SK-N-SH (cell line): ENCODE measurements at regions not wholly inside any gene's neighbourhood (a gene's known extent, or its start where the extent isn't known, plus 50 kb on each side); places are given as distances from the start of the nearest gene placed in this dataset.

Experiments used
- CTCF ChIA-PET: fragments of 300-600, 350-600 bp; formaldehyde crosslinking; extraction: SDS; loops from one replicate; lab custom pipeline; 2021; lab: Yijun Ruan, JAX
- POLR2A ChIA-PET: fragments of 350-600 bp; sonication (Branson Sonifier 250); formaldehyde crosslinking; extraction: SDS; loops from one replicate; lab custom pipeline; 2020; ENCODE audit warnings: antibody characterized with exemption, inconsistent platforms; lab: Yijun Ruan, JAX
- DNase-seq: peaks from one replicate; pipeline ENCODE4 v3.0.0; 2012
- H2AFZ ChIP-seq: fragments of 200-600 bp; sonication (generic); 2 replicates; pipeline ENCODE4 v1.8.1; 2016; ENCODE audit warnings: antibody characterized with exemption, mild to moderate bottlenecking, low read depth
- H3F3A ChIP-seq: fragments of 200-600 bp; sonication (generic); replicated peaks from 2 replicates; pipeline ENCODE3; 2016; ENCODE audit warnings: antibody characterized with exemption, mild to moderate bottlenecking; ENCODE audit not compliant: insufficient read depth
- H3K27ac ChIP-seq, 2 experiments: fragments of 200-500 bp in 1 of 2; fragments of 200-600 bp in 1 of 2; sonication (Bioruptor generic) in 1 of 2; sonication (generic), shearing (Covaris generic) in 1 of 2; 2 replicates each; pipeline versions ENCODE4 v1.5.1 to v1.6.1; 2014 to 2016; ENCODE audit warnings: low read depth in 2 of 2, inconsistent platforms in 1 of 2, low read length in 1 of 2, mild to moderate bottlenecking in 1 of 2, mixed read lengths in 1 of 2
- H3K27me3 ChIP-seq: fragments of 200-600 bp; sonication (generic), shearing (Covaris generic); 2 replicates; pipeline ENCODE4 v1.6.1; 2016; ENCODE audit warnings: mixed run types; ENCODE audit not compliant: insufficient read depth
- H3K36me3 ChIP-seq, 2 experiments: fragments of 200-500 bp in 1 of 2; fragments of 200-600 bp in 1 of 2; sonication (Bioruptor generic) in 1 of 2; sonication (generic) in 1 of 2; replicated peaks in 1 of 2; 2 replicates each; pipeline versions ENCODE3 to v1.5.1; 2014 to 2016; ENCODE audit warnings: low read length in 1 of 2, mild to moderate bottlenecking in 1 of 2; ENCODE audit not compliant: insufficient read depth in 2 of 2, control insufficient read depth in 1 of 2
- H3K4me1 ChIP-seq, 2 experiments: fragments of 200-500 bp in 1 of 2; fragments of 200-600 bp in 1 of 2; sonication (Bioruptor generic) in 1 of 2; sonication (generic), shearing (Covaris generic) in 1 of 2; 2 replicates each; pipeline versions ENCODE4 v1.5.1 to v1.6.1; 2014 to 2016; ENCODE audit warnings: low read depth in 1 of 2, low read length in 1 of 2, mixed run types in 1 of 2; ENCODE audit not compliant: insufficient read depth in 2 of 2, control insufficient read depth in 1 of 2
- H3K4me2 ChIP-seq: fragments of 200-600 bp; sonication (generic), shearing (Covaris generic); 2 replicates; pipeline ENCODE4 v1.6.1; 2017; ENCODE audit warnings: mixed run types
- H3K4me3 ChIP-seq, 2 experiments: fragments of 200-500 bp in 1 of 2; fragments of 200-600 bp in 1 of 2; sonication (Bioruptor generic) in 1 of 2; sonication (generic), shearing (Covaris generic) in 1 of 2; 2 replicates each; pipeline versions ENCODE4 v1.5.1 to v1.8.1; 2014 to 2016; ENCODE audit warnings: low read depth in 2 of 2, inconsistent platforms in 1 of 2, low read length in 1 of 2, mild to moderate bottlenecking in 1 of 2, mixed read lengths in 1 of 2, moderate library complexity in 1 of 2
- H3K79me2 ChIP-seq: fragments of 200-600 bp; sonication (generic); 2 replicates; pipeline ENCODE4 v1.8.1; 2017; ENCODE audit warnings: mild to moderate bottlenecking; ENCODE audit not compliant: insufficient read depth
- H3K9ac ChIP-seq: fragments of 200-600 bp; sonication (generic); 2 replicates; pipeline ENCODE4 v1.6.1; 2017; ENCODE audit warnings: mixed run types
- H3K9me2 ChIP-seq: fragments of 200-600 bp; sonication (generic); 2 replicates; pipeline ENCODE4 v1.6.1; 2017; ENCODE audit warnings: mixed run types
- H3K9me3 ChIP-seq: fragments of 200-600 bp; sonication (generic); 2 replicates; pipeline ENCODE4 v1.6.1; 2017; ENCODE audit warnings: mixed run types, mild to moderate bottlenecking, moderate library complexity
- H4K20me1 ChIP-seq: fragments of 200-600 bp; sonication (generic); 2 replicates; pipeline ENCODE4 v1.6.1; 2017; ENCODE audit warnings: mild to moderate bottlenecking, mixed run types; ENCODE audit not compliant: insufficient read depth
- EZH2phosphoT487 ChIP-seq: fragments of 200-600 bp; sonication (generic); IDR thresholded peaks from 2 replicates; pipeline ENCODE4 v1.6.1; 2017; ENCODE audit warnings: low read depth, mixed run types, mild to moderate bottlenecking, antibody characterized with exemption, moderate library complexity, borderline replicate concordance
- RCOR1 ChIP-seq: fragments of 150-350 bp; IDR thresholded peaks from 2 replicates; pipeline ENCODE4 v1.6.1; 2017; ENCODE audit warnings: antibody characterized with exemption, low read length
- RFX5 ChIP-seq: IDR thresholded peaks from 2 replicates; pipeline ENCODE4 v1.6.1; 2012; ENCODE audit warnings: mild to moderate bottlenecking, improper control_type of control experiment, low read length
- SIN3A ChIP-seq: IDR thresholded peaks from 2 replicates; pipeline ENCODE4 v1.6.1; 2012; ENCODE audit warnings: low read depth, mild to moderate bottlenecking, low read length, moderate library complexity, borderline replicate concordance
- YY1 ChIP-seq: IDR thresholded peaks from 2 replicates; pipeline ENCODE4 v1.4.0; 2012; ENCODE audit warnings: low read depth, mild to moderate bottlenecking
- WGBS: methylation state at CpG from one replicate; pipeline ENCODE4 v1.1.6; 2017; ENCODE audit warnings: low lambda C conversion rate; 5-methylcytosine and 5-hydroxymethylcytosine counted together
- TF ChIP-seq, protein P1 (sequence below): IDR thresholded peaks from 2 replicates; pipeline ENCODE4 v1.4.0; 2012; ENCODE audit warnings: low read depth, borderline replicate concordance
- TF ChIP-seq, protein P2 (sequence below): fragments of 200-600 bp; sonication (generic); IDR thresholded peaks from 2 replicates; pipeline ENCODE4 v1.6.1; 2017; ENCODE audit warnings: antibody characterized with exemption, mild to moderate bottlenecking, moderate library complexity
- TF ChIP-seq, protein P3 (sequence below): IDR thresholded peaks from 2 replicates; pipeline ENCODE4 v1.4.0; 2012; ENCODE audit warnings: low read depth, borderline replicate concordance
- TF ChIP-seq, protein P4 (sequence below): IDR thresholded peaks from 2 replicates; pipeline ENCODE4 v1.6.1; 2012; ENCODE audit warnings: mild to moderate bottlenecking, low read depth, low read length, moderate library complexity

DNA sequence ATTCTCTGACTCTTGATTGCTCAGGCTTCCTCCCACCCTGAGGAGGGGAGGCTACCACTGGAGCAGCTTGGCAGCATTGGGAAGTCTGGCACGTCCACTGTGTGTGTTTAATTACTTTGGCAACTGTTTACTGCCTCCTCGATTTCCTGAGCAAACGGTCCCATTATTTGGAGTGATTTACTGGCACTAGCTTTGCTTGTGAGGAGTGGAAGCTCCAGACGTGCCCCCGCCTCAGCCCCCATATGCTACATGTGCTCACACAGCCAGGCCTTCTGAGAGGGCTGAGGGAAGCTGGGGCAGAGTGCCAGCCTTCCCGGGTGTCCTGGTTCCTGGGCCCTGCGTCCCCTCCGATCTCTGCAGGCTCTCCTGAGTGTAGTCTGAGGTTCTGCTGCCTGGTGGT is 306.2 kb downstream of the PTPRU start:
- no peak overlapping the region for H3K9ac ChIP-seq
- no peak for DNase-seq
- H3K27ac ChIP-seq = no peak overlapping the region
- H3K4me2 ChIP-seq = no peak overlapping the region
- no peaks in the 10 kb centered on the region for H3K36me3 ChIP-seq
- H3K4me3 ChIP-seq = no peak overlapping the region
- H3K9me3 ChIP-seq = no peaks in the 10 kb centered on the region
- ChIA-PET POLR2A (no interaction called here), CTCF (no interaction called here)
- H3K27me3 ChIP-seq = no peaks in the 10 kb centered on the region
- peaks cover 0 to 6% of the 10 kb centered on the region in 2 experiments; a peak in 1 of 4 replicates for H3K4me1 ChIP-seq
- H4K20me1 ChIP-seq = no peaks in the 10 kb centered on the region
- WGBS = 23% methylated on average over 4 of the region's 8 CpGs
- TF ChIP-seq, protein P1, sequence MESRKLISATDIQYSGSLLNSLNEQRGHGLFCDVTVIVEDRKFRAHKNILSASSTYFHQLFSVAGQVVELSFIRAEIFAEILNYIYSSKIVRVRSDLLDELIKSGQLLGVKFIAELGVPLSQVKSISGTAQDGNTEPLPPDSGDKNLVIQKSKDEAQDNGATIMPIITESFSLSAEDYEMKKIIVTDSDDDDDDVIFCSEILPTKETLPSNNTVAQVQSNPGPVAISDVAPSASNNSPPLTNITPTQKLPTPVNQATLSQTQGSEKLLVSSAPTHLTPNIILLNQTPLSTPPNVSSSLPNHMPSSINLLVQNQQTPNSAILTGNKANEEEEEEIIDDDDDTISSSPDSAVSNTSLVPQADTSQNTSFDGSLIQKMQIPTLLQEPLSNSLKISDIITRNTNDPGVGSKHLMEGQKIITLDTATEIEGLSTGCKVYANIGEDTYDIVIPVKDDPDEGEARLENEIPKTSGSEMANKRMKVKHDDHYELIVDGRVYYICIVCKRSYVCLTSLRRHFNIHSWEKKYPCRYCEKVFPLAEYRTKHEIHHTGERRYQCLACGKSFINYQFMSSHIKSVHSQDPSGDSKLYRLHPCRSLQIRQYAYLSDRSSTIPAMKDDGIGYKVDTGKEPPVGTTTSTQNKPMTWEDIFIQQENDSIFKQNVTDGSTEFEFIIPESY = no peak
- TF ChIP-seq, protein P2, sequence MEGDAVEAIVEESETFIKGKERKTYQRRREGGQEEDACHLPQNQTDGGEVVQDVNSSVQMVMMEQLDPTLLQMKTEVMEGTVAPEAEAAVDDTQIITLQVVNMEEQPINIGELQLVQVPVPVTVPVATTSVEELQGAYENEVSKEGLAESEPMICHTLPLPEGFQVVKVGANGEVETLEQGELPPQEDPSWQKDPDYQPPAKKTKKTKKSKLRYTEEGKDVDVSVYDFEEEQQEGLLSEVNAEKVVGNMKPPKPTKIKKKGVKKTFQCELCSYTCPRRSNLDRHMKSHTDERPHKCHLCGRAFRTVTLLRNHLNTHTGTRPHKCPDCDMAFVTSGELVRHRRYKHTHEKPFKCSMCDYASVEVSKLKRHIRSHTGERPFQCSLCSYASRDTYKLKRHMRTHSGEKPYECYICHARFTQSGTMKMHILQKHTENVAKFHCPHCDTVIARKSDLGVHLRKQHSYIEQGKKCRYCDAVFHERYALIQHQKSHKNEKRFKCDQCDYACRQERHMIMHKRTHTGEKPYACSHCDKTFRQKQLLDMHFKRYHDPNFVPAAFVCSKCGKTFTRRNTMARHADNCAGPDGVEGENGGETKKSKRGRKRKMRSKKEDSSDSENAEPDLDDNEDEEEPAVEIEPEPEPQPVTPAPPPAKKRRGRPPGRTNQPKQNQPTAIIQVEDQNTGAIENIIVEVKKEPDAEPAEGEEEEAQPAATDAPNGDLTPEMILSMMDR = no peak
- TF ChIP-seq EZH2phosphoT487 (no peak), SIN3A (no peak), RCOR1 (no peak), RFX5 (no peak), YY1 (no peak)
- TF ChIP-seq, protein P3, sequence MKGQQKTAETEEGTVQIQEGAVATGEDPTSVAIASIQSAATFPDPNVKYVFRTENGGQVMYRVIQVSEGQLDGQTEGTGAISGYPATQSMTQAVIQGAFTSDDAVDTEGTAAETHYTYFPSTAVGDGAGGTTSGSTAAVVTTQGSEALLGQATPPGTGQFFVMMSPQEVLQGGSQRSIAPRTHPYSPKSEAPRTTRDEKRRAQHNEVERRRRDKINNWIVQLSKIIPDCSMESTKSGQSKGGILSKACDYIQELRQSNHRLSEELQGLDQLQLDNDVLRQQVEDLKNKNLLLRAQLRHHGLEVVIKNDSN = no peak
- TF ChIP-seq, protein P4, sequence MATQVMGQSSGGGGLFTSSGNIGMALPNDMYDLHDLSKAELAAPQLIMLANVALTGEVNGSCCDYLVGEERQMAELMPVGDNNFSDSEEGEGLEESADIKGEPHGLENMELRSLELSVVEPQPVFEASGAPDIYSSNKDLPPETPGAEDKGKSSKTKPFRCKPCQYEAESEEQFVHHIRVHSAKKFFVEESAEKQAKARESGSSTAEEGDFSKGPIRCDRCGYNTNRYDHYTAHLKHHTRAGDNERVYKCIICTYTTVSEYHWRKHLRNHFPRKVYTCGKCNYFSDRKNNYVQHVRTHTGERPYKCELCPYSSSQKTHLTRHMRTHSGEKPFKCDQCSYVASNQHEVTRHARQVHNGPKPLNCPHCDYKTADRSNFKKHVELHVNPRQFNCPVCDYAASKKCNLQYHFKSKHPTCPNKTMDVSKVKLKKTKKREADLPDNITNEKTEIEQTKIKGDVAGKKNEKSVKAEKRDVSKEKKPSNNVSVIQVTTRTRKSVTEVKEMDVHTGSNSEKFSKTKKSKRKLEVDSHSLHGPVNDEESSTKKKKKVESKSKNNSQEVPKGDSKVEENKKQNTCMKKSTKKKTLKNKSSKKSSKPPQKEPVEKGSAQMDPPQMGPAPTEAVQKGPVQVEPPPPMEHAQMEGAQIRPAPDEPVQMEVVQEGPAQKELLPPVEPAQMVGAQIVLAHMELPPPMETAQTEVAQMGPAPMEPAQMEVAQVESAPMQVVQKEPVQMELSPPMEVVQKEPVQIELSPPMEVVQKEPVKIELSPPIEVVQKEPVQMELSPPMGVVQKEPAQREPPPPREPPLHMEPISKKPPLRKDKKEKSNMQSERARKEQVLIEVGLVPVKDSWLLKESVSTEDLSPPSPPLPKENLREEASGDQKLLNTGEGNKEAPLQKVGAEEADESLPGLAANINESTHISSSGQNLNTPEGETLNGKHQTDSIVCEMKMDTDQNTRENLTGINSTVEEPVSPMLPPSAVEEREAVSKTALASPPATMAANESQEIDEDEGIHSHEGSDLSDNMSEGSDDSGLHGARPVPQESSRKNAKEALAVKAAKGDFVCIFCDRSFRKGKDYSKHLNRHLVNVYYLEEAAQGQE = no peak
- TF ChIP-seq, all 33 proteins: peak for 0
- no peaks in the 10 kb centered on the region for H3F3A ChIP-seq
- no peaks in the 10 kb centered on the region for H3K9me2 ChIP-seq
- H3K79me2 ChIP-seq = no peaks in the 10 kb centered on the region
- H2AFZ ChIP-seq = no peak overlapping the region
